Trophoblast cell (in vitro differentiated cells and primary cell): ENCODE measurements at regions not wholly inside any gene's neighbourhood (a gene's known extent, or its start where the extent isn't known, plus 50 kb on each side); places are given as distances from the start of the nearest gene placed in this dataset.

Experiments used
- DNase-seq, 2 donors: peaks; one replicate each; pipeline ENCODE4 v3.0.0-alpha.2; 2016
- H2AFZ ChIP-seq: 2 replicates; pipeline ENCODE4 v1.6.1; 2013; ENCODE audit warnings: low read length, moderate library complexity, mild to moderate bottlenecking; ENCODE audit not compliant: insufficient read depth, poor library complexity
- H2AK5ac ChIP-seq: 2 replicates; pipeline ENCODE4 v1.6.1; 2013; ENCODE audit warnings: mild to moderate bottlenecking, low read length
- H2BK120ac ChIP-seq: 2 replicates; pipeline ENCODE4 v1.6.1; 2013; ENCODE audit warnings: low read length, mild to moderate bottlenecking, moderate library complexity; ENCODE audit not compliant: insufficient read depth, poor library complexity
- H2BK12ac ChIP-seq: 2 replicates; pipeline ENCODE4 v1.6.1; 2013; ENCODE audit warnings: mild to moderate bottlenecking, low read length, moderate library complexity
- H2BK5ac ChIP-seq: 2 replicates; pipeline ENCODE4 v1.6.1; 2013; ENCODE audit warnings: low read length, low read depth, moderate library complexity, mild to moderate bottlenecking; ENCODE audit not compliant: poor library complexity
- H3K14ac ChIP-seq: 2 replicates; pipeline ENCODE4 v1.6.1; 2013; ENCODE audit warnings: mild to moderate bottlenecking, low read length
- H3K18ac ChIP-seq: 2 replicates; pipeline ENCODE4 v1.6.1; 2013; ENCODE audit warnings: mild to moderate bottlenecking, low read length
- H3K23ac ChIP-seq: 2 replicates; pipeline ENCODE4 v1.6.1; 2013; ENCODE audit warnings: low read length
- H3K27ac ChIP-seq: 2 replicates; pipeline ENCODE4 v1.5.1; 2013; ENCODE audit warnings: low read depth, mild to moderate bottlenecking, inconsistent platforms, low read length, moderate library complexity
- H3K27me3 ChIP-seq: 2 replicates; pipeline ENCODE4 v1.6.1; 2013; ENCODE audit warnings: inconsistent platforms, mild to moderate bottlenecking, low read length, moderate library complexity; ENCODE audit not compliant: insufficient read depth
- H3K36me3 ChIP-seq, 2 experiments: 1 replicate in 1 of 2; 2 replicates in 1 of 2; pipeline ENCODE4 v1.6.1; 2013; ENCODE audit warnings: low read length in 2 of 2, mild to moderate bottlenecking in 2 of 2, moderate library complexity in 1 of 2; ENCODE audit not compliant: insufficient read depth in 2 of 2, control insufficient read depth in 1 of 2
- H3K4ac ChIP-seq: 2 replicates; pipeline ENCODE4 v1.6.1; 2013; ENCODE audit warnings: low read depth, mild to moderate bottlenecking, low read length, moderate library complexity
- H3K4me1 ChIP-seq, 2 experiments: 1 replicate in 1 of 2; 2 replicates in 1 of 2; pipeline ENCODE4 v1.6.1; 2013; ENCODE audit warnings: low read length in 2 of 2, mild to moderate bottlenecking in 2 of 2, moderate library complexity in 1 of 2; ENCODE audit not compliant: insufficient read depth in 2 of 2, control insufficient read depth in 1 of 2
- H3K4me2 ChIP-seq: 2 replicates; pipeline ENCODE4 v1.6.1; 2013; ENCODE audit warnings: inconsistent platforms, mild to moderate bottlenecking, low read length, moderate library complexity
- H3K4me3 ChIP-seq: 2 replicates; pipeline ENCODE4 v1.5.1; 2013; ENCODE audit warnings: mild to moderate bottlenecking, low read depth, low read length, inconsistent platforms
- H3K79me1 ChIP-seq: one replicate; pipeline ENCODE4 v1.6.1; 2013; ENCODE audit warnings: low read length
- H3K79me2 ChIP-seq: 2 replicates; pipeline ENCODE4 v1.6.1; 2013; ENCODE audit warnings: low read length, mild to moderate bottlenecking; ENCODE audit not compliant: control insufficient read depth, insufficient read depth, poor library complexity
- H3K9ac ChIP-seq: 2 replicates; pipeline ENCODE4 v1.6.1; 2013; ENCODE audit warnings: mild to moderate bottlenecking, low read length
- H3K9me3 ChIP-seq: 2 replicates; pipeline ENCODE4 v1.6.1; 2013; ENCODE audit warnings: low read depth, mild to moderate bottlenecking, control low read depth, inconsistent platforms, low read length; ENCODE audit not compliant: insufficient read depth
- H4K12ac ChIP-seq: 2 replicates; pipeline ENCODE4 v1.6.1; 2013; ENCODE audit warnings: low read depth, mild to moderate bottlenecking, low read length, moderate library complexity
- H4K8ac ChIP-seq: 2 replicates; pipeline ENCODE4 v1.6.1; 2013; ENCODE audit warnings: low read depth, mild to moderate bottlenecking, low read length, moderate library complexity
- H4K91ac ChIP-seq: one replicate; pipeline ENCODE4 v1.6.1; 2013; ENCODE audit warnings: low read depth, mild to moderate bottlenecking, low read length, moderate library complexity
- WGBS: extraction: QIAGEN DNeasy Blood & Tissue Kit; methylation state at CpG from one replicate; pipeline ENCODE4 v1.1.7; 2013; ENCODE audit warnings: missing lambda C conversion rate; ENCODE audit not compliant: insufficient read length, insufficient coverage; ENCODE audit errors: extremely low coverage; 5-methylcytosine and 5-hydroxymethylcytosine counted together

DNA sequence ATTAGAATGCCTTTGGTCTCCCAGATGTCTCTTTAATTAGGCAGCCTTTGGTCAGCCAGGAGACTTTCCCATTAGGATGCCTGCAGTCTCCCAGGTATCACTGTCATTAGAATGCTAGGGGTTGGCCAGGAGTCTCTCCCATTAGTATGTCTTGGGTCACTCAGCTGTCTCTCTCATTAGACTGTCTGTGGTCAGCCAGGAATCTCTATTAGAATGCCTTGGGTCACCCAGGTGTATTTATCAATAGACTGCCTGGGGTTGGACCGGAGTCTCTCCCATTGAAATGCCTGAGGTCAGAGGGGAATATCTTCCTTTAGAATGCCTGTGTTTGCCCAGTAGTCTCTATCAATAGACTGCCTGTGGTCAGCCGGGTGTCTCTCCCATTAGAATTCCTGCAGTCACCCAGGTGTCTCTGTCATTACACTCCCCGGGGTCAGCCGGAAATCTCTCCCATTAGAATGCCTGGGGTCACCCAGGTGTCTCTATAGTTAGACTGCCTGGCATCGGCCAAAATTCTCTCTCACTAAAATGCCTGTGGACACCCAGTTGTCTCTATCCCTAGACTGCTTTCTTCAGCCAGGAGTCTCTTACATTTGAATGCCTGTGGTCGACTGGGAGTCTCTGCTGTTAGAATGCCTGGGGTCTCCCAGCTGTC lies 1460.3 kb downstream of the UQCRFS1 start:
- Histone ChIP-seq H3K9ac (no peak overlapping the region), H2BK120ac (no peak overlapping the region), H3K9me3 (no peaks in the 10 kb centered on the region), H3K23ac (no peak overlapping the region), H3K4ac (no peak overlapping the region), H3K4me2 (no peak overlapping the region), H3K36me3 (no peaks in the 10 kb centered on the region), H4K91ac (no peak overlapping the region), H2BK12ac (no peak overlapping the region), H2BK5ac (no peak overlapping the region), H3K4me3 (no peak overlapping the region), H3K4me1 (no peaks in the 10 kb centered on the region), H3K18ac (no peak overlapping the region), H2AK5ac (no peak overlapping the region), H4K8ac (no peak overlapping the region), H3K27me3 (no peaks in the 10 kb centered on the region), H4K12ac (no peak overlapping the region), H3K14ac (no peak overlapping the region), H3K79me2 (no peaks in the 10 kb centered on the region), H3K79me1 (no peaks in the 10 kb centered on the region), H2AFZ (no peak overlapping the region), H3K27ac (no peak overlapping the region)
- WGBS, result no CpG with 5 or more reads among the region's 6 CpGs
- no peak for DNase-seq

DNA sequence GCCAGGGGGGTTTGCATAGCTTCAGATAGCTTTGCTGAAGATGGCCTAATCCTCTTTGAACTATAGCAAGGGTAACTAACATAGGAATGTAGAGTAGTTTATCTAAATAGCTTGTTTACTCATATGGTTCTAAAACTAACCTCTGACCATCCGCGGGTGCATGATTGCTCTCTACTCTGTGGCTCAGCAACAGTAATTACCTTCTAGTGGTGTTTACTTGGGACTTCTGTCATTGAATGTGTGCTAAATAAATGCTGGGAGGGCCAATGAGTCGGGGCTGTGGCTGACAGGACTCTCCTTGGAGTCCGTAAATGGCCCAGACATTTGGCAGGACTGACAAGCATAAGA lies 1461.9 kb downstream of the UQCRFS1 start:
- Histone ChIP-seq H3K9me3 (peaks cover 4% of the 10 kb centered on the region), H2AK5ac (no peak overlapping the region), H3K79me2 (no peaks in the 10 kb centered on the region), H4K8ac (no peak overlapping the region), H2BK120ac (no peak overlapping the region), H3K27ac (no peak overlapping the region), H3K27me3 (no peaks in the 10 kb centered on the region), H4K91ac (no peak overlapping the region), H3K9ac (no peak overlapping the region), H3K23ac (no peak overlapping the region), H3K18ac (no peak overlapping the region), H3K4me3 (no peak overlapping the region), H2BK12ac (no peak overlapping the region), H2BK5ac (no peak overlapping the region), H2AFZ (no peak overlapping the region), H3K4ac (no peak overlapping the region), H3K4me1 (no peaks in the 10 kb centered on the region), H3K79me1 (no peaks in the 10 kb centered on the region), H3K4me2 (no peak overlapping the region), H3K14ac (no peak overlapping the region), H4K12ac (no peak overlapping the region), H3K36me3 (no peaks in the 10 kb centered on the region)
- WGBS, result no CpG with 5 or more reads among the region's 4 CpGs
- no peak for DNase-seq

DNA sequence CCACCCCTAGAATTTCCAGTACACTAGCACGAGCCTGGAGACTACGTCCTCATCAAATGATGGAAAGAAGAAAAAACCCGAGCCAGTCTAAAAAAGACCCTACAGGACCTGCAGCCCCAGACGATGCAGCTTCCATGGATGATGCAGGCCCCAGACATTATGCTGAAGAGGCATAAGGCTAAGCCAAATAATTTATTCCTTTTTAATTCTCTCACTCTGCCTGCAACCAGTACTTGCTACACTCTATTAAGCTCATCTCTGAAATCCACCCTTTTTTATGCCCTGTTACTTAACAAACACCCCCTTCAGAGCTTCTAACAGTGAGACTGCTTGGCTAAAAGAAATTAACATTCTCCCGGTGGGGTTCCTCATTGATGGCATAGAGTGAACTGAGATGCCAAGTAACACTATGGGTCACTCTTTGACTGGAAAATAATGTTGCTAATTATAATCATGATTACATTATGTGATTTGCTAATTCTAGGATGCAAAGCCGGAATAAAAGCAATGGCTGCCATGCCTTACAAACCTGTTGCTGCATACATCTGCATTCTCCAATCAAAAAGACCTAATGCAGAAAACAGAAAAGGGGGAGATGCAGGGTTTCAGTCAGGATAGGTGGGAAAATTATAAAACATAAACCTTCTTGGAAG lies 1462.4 kb downstream of the UQCRFS1 start:
- Histone ChIP-seq H4K8ac (no peak overlapping the region), H3K79me1 (no peaks in the 10 kb centered on the region), H3K14ac (no peak overlapping the region), H2BK12ac (no peak overlapping the region), H3K4me3 (no peak overlapping the region), H2BK120ac (no peak overlapping the region), H3K4me1 (no peaks in the 10 kb centered on the region), H3K4me2 (no peak overlapping the region), H3K9me3 (peaks cover 4% of the 10 kb centered on the region), H3K36me3 (no peaks in the 10 kb centered on the region), H3K27ac (no peak overlapping the region), H3K9ac (no peak overlapping the region), H2BK5ac (no peak overlapping the region), H4K91ac (no peak overlapping the region), H3K18ac (no peak overlapping the region), H3K23ac (no peak overlapping the region), H4K12ac (no peak overlapping the region), H3K79me2 (no peaks in the 10 kb centered on the region), H2AFZ (no peak overlapping the region), H3K27me3 (no peaks in the 10 kb centered on the region), H2AK5ac (no peak overlapping the region), H3K4ac (no peak overlapping the region)
- DNase-seq, result no peak
- no CpG with 5 or more reads among the region's 6 CpGs for WGBS

DNA sequence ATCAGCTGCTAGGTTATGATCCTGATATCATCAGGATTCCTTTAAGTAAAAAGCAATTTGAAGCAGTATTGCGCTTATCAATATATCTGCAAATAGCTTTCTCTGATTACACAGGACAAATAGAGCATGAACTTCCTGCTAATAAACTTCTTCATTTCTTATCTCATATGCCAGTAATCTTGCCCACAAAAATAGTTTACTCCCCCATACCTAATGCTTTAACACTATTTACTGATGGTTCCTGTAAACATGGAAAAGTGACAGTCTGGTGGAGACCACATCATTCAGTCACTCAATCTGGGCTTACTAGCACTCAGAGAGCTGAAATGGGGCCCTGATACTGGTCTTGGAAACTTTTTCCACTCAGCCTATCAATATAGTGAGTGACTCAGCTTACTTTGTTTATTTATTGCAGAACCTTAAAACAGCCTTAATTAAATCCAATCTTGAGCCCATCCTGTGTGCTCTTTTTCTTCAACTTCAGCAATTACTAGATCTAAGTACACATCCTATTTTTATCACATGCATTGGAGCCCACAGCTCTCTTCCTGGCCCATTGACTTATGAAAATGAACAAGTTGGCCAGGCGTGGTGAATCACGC lies 1464.3 kb downstream of the UQCRFS1 start:
- Histone ChIP-seq H3K36me3 (no peaks in the 10 kb centered on the region), H3K4me3 (no peak overlapping the region), H3K79me1 (no peaks in the 10 kb centered on the region), H3K4ac (no peak overlapping the region), H3K18ac (no peak overlapping the region), H2BK12ac (no peak overlapping the region), H3K23ac (no peak overlapping the region), H3K79me2 (no peaks in the 10 kb centered on the region), H4K8ac (no peak overlapping the region), H3K27me3 (no peaks in the 10 kb centered on the region), H4K12ac (no peak overlapping the region), H3K4me2 (no peak overlapping the region), H3K27ac (no peak overlapping the region), H4K91ac (no peak overlapping the region), H2BK120ac (no peak overlapping the region), H3K4me1 (no peaks in the 10 kb centered on the region), H3K14ac (no peak overlapping the region), H2AK5ac (no peak overlapping the region), H2BK5ac (no peak overlapping the region), H3K9me3 (peaks cover 4% of the 10 kb centered on the region), H3K9ac (no peak overlapping the region), H2AFZ (no peak overlapping the region)
- no peak for DNase-seq
- no CpG with 5 or more reads among the region's 3 CpGs for WGBS
